ENCODE measurements at regions not wholly inside any gene's neighbourhood (a gene's known extent, or its start where the extent isn't known, plus 50 kb on each side); places are given as distances from the start of the nearest gene placed in this dataset.
A peak's percentile ranks its signal among the peaks of the same experiment; 100 is the strongest.

- no peaks in the 10 kb centered on the region for H3K27me3 ChIP-seq (ENCODE audit: insufficient read depth, low read length)
- no peak overlapping the region for H3K4me2 ChIP-seq (ENCODE audit: low read length)
- no peaks in the 10 kb centered on the region for H3K27me3 Mint-ChIP-seq (ENCODE audit: low read depth, unreplicated experiment)
- H3K4me1 ChIP-seq (ENCODE audit: insufficient read depth, low read length) = no peaks in the 10 kb centered on the region
- no peaks in the 10 kb centered on the region for H3K79me2 ChIP-seq (ENCODE audit: insufficient read depth, low read length)
- no peak overlapping the region for H2AFZ ChIP-seq (ENCODE audit: low read depth, low read length)
- no peaks in the 10 kb centered on the region for H3K36me3 ChIP-seq (ENCODE audit: insufficient read depth, low read length)
- H3K9me3 ChIP-seq (ENCODE audit: insufficient read depth, low read depth, low read length) = no peaks in the 10 kb centered on the region
- H3K9me3 Mint-ChIP-seq (ENCODE audit: unreplicated experiment) = peaks cover 2% of the 10 kb centered on the region
- H3K4me3 ChIP-seq (ENCODE audit: insufficient read depth, low read depth, low read length) = no peak overlapping the region
- no peak overlapping the region for H3K4me3 Mint-ChIP-seq (ENCODE audit: unreplicated experiment)
- DNase-seq (ENCODE audit: low read depth) (no peak), FAIRE-seq (no peak)
- no peaks in the 10 kb centered on the region for H4K20me1 ChIP-seq (ENCODE audit: insufficient read depth, low read length)
- no peak overlapping the region for H3K9ac ChIP-seq (ENCODE audit: low read length)
- TF ChIP-seq CTCF (IDR thresholded peaks at IDR 0.05; ENCODE audit: insufficient read depth, low read depth, low read length) (no peak), EZH2 (IDR thresholded peaks at IDR 0.05; ENCODE audit: insufficient read depth, low read length) (no peak)
- H3K27ac Mint-ChIP-seq (ENCODE audit: unreplicated experiment) = no peak overlapping the region
- no peaks in the 10 kb centered on the region for H3K36me3 Mint-ChIP-seq (ENCODE audit: low read depth, unreplicated experiment)
- H3K4me1 Mint-ChIP-seq (ENCODE audit: low read depth, unreplicated experiment) = peaks cover 7% of the 10 kb centered on the region
- no peak overlapping the region for H3K27ac ChIP-seq (ENCODE audit: low read depth, low read length)
Measured at GRCh38 chr20:10962937-10963336, 289.1 kb upstream of the JAG1 start.

DNA sequence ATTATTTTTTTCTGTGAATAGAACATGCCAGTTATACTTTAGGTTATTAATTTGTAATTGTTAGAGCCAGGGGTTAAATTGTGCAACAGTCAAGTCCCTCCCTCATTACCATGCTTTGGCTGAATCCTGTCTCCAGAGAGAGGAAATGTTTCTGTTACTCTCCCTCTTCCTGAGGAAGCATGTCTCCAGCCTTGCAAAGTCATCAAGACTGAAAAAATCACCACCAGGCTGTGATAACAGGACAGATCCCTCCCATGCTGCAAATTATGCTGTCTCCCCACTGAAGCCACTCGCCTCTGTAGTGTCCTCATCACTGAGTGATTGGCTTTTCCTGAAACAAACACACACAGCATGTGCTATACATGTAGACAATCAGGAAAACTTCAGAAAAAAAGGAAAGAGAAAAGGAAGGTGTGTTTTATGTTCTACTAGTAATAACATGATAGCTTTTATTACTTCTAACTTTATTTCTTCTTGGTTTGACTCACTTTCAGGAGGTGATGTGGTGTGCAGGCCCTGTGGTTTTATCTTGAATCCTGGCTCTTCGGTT is 290.0 kb upstream of the JAG1 start:
- Mint-ChIP-seq H3K4me3 (ENCODE audit: unreplicated experiment) (no peak overlapping the region), H3K4me1 (ENCODE audit: low read depth, unreplicated experiment) (peaks cover 7% of the 10 kb centered on the region), H3K27ac (ENCODE audit: unreplicated experiment) (peak overlapping the region; percentile 3), H3K9me3 (ENCODE audit: unreplicated experiment) (peaks cover 2% of the 10 kb centered on the region), H3K27me3 (ENCODE audit: low read depth, unreplicated experiment) (no peaks in the 10 kb centered on the region), H3K36me3 (ENCODE audit: low read depth, unreplicated experiment) (no peaks in the 10 kb centered on the region)
- H2AFZ ChIP-seq (ENCODE audit: low read depth, low read length) = no peak overlapping the region
- H3K9me3 ChIP-seq (ENCODE audit: insufficient read depth, low read depth, low read length) = no peaks in the 10 kb centered on the region
- H3K36me3 ChIP-seq (ENCODE audit: insufficient read depth, low read length) = no peaks in the 10 kb centered on the region
- no peaks in the 10 kb centered on the region for H3K4me1 ChIP-seq (ENCODE audit: insufficient read depth, low read length)
- no peak overlapping the region for H3K9ac ChIP-seq (ENCODE audit: low read length)
- H3K4me2 ChIP-seq (ENCODE audit: low read length) = no peak overlapping the region
- DNase-seq (ENCODE audit: low read depth) (no peak), FAIRE-seq (no peak)
- no peaks in the 10 kb centered on the region for H3K79me2 ChIP-seq (ENCODE audit: insufficient read depth, low read length)
- H3K27me3 ChIP-seq (ENCODE audit: insufficient read depth, low read length) = no peaks in the 10 kb centered on the region
- no peaks in the 10 kb centered on the region for H4K20me1 ChIP-seq (ENCODE audit: insufficient read depth, low read length)
- H3K27ac ChIP-seq (ENCODE audit: low read depth, low read length) = no peak overlapping the region
- no peak for TF ChIP-seq CTCF (IDR thresholded peaks at IDR 0.05; ENCODE audit: insufficient read depth, low read depth, low read length)
- TF ChIP-seq EZH2 (IDR thresholded peaks at IDR 0.05; ENCODE audit: insufficient read depth, low read length) = no peak
- H3K4me3 ChIP-seq (ENCODE audit: insufficient read depth, low read depth, low read length) = no peak overlapping the region

DNA sequence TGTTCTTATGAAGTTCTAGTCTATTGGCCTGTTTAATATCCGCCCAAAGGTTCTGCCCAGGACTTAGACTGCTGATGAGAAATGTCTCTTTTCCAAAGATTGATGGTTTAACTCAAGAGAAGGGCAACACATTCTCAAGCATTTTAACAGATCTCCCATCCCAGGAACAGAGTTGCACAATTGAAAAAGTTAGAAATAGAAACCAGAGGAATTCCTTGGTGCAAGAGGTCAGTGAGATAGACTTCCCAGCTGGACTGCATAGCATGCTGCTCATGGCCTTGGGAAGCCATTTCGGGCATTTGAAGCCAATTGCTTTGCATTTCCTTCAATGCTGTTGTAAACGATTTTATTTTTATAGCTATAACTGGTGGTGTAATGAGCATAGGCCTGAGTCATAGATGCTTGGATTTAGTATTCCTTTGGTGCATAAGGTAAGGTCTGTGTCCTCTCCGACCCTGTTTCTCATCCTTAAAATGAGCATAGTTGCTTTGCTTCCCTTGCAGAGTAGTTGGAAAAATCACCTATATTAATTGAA is 292.2 kb upstream of the JAG1 start:
- H3K9ac ChIP-seq (ENCODE audit: low read length) = no peak overlapping the region
- no peak overlapping the region for H3K4me3 Mint-ChIP-seq (ENCODE audit: unreplicated experiment)
- no peak overlapping the region for H2AFZ ChIP-seq (ENCODE audit: low read depth, low read length)
- no peaks in the 10 kb centered on the region for H4K20me1 ChIP-seq (ENCODE audit: insufficient read depth, low read length)
- no peaks in the 10 kb centered on the region for H3K27me3 ChIP-seq (ENCODE audit: insufficient read depth, low read length)
- DNase-seq (ENCODE audit: low read depth) (peak; percentile 18), FAIRE-seq (no peak)
- TF ChIP-seq CTCF (IDR thresholded peaks at IDR 0.05; ENCODE audit: insufficient read depth, low read depth, low read length) (no peak), EZH2 (IDR thresholded peaks at IDR 0.05; ENCODE audit: insufficient read depth, low read length) (no peak)
- no peaks in the 10 kb centered on the region for H3K36me3 ChIP-seq (ENCODE audit: insufficient read depth, low read length)
- no peak overlapping the region for H3K4me3 ChIP-seq (ENCODE audit: insufficient read depth, low read depth, low read length)
- H3K27me3 Mint-ChIP-seq (ENCODE audit: low read depth, unreplicated experiment) = no peaks in the 10 kb centered on the region
- H3K4me2 ChIP-seq (ENCODE audit: low read length) = no peak overlapping the region
- H3K4me1 Mint-ChIP-seq (ENCODE audit: low read depth, unreplicated experiment) = peaks cover 15% of the 10 kb centered on the region
- no peaks in the 10 kb centered on the region for H3K4me1 ChIP-seq (ENCODE audit: insufficient read depth, low read length)
- peaks cover 2% of the 10 kb centered on the region for H3K9me3 Mint-ChIP-seq (ENCODE audit: unreplicated experiment)
- no peaks in the 10 kb centered on the region for H3K79me2 ChIP-seq (ENCODE audit: insufficient read depth, low read length)
- no peak overlapping the region for H3K27ac ChIP-seq (ENCODE audit: low read depth, low read length)
- no peaks in the 10 kb centered on the region for H3K36me3 Mint-ChIP-seq (ENCODE audit: low read depth, unreplicated experiment)
- H3K27ac Mint-ChIP-seq (ENCODE audit: unreplicated experiment) = no peak overlapping the region
- no peaks in the 10 kb centered on the region for H3K9me3 ChIP-seq (ENCODE audit: insufficient read depth, low read depth, low read length)
